ENCODE measurements at regions not wholly inside any gene's neighbourhood (a gene's known extent, or its start where the extent isn't known, plus 50 kb on each side); places are given as distances from the start of the nearest gene placed in this dataset.
"Not testable (repeated sequence)": the region's sequence is repeated elsewhere in the genome, so short reads cannot be mapped to it uniquely, and the experiment has no call there.

DNA sequence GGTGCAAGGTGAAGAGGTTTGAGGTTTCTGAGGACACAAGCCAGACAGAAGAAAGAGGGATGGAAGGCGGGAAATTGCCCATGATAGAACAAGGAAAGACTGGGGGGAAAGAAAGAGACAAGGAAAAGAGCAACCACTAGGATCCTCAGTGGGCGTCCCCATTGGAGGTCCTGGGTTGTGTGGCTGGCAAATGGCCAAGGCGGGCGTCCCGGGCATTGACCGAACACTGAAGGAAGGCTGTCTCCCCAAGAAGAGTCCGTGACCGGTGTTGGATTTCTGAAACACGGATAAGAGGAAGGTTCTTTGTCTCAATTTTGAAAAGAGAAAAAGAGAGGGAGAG lies 746.6 kb upstream of the ADGRB3 start:
- DNase-seq, result no peak

DNA sequence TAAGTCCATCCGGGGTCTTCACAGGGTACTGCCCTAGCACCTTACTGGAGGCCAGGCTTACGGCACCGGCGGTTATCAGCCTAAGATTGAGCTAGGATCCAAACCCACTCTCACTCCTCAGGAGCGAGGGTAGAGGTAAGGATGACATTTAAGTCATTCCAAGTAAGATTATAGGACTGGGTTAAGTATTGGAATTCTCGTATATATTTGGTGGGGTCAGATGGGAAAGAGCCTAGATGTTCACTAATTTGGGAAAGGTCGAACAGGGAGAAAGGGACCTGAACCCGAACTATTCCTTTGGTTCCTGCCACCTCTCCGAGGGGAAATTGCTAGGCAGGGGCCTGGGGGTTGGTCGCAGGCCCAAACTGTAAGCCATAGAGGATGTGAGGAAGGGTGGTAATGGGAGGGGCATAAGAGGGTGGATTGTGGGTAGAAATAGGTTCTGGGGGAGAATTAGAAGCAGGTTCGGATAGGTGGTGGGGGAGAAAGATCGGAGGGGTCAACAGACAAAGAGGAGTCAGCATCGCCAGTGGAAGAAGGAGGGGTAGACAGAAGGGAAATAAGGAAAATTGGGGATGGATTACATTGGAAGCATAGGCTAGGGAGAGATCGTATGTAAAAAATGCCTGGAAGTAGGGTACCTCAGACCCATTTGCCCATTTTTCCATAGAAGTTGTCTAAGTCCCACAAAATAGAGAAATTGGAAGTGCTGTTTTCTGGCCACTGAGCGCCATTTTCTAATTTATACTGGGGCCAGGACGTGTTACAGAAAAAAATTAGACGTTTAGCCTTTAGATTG lies 747.1 kb upstream of the ADGRB3 start:
- DNase-seq, result no peak

DNA sequence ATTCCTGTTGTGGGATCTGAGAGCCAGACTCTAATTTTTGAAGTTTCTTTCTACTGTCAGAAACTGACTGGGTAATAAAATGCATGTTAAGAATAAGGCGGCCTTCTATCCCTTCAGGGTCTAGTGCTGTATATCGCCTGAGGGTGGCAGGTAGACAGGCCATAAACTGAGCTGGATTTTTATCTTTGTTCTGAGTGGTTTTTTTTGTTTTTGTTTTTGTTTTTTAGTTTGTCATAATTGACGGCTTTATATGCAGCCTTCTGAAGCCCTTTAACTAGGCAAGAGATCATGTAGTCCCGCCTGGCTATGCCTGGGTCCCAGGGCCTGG lies 747.7 kb upstream of the ADGRB3 start:
- no peak for DNase-seq

- no peak for DNase-seq
Observed at GRCh38 chr6:67886840-67887292, 748.2 kb upstream of the ADGRB3 start.

DNA sequence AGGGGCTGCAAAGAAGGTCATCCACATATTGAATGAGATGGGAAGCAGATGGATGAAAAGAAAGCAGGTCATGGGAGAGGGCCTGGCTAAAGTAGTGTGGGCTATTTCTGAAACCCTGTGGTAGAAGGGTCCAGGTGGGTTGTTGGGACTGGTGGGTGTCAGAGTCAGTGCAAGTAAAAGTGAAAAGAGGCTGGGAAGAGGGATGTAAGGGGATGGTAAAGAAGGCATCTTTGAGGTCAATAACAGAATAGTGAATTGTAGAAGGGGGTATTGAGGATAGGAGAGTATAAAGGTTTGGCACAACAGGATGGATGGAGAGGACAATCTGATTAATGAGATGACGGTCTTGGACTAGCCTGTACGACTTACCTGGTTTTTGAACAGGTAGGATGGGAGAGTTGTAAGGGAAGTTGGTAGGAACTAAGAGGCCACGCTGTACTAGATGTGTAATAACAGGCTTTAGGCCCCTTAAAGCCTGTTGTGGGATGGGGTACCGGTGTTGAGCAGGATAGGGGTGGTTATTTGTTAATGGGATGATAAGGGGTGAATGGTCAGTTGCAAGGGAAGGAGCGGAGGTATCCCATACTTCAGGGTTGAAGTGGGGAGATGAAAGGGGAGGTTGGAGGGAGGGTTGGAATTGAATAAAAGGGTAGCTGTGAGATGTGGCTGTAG lies 748.9 kb upstream of the ADGRB3 start:
- DNase-seq, result no peak

- no peak for DNase-seq
Observed at GRCh38 chr6:67885081-67886033, 749.7 kb upstream of the ADGRB3 start.

- DNase-seq, result no peak
Observed at GRCh38 chr6:67884442-67884841, 750.6 kb upstream of the ADGRB3 start.

GRCh38 chr6:67883500-67884366 lies 751.3 kb upstream of the ADGRB3 start:
- no peak for DNase-seq

DNA sequence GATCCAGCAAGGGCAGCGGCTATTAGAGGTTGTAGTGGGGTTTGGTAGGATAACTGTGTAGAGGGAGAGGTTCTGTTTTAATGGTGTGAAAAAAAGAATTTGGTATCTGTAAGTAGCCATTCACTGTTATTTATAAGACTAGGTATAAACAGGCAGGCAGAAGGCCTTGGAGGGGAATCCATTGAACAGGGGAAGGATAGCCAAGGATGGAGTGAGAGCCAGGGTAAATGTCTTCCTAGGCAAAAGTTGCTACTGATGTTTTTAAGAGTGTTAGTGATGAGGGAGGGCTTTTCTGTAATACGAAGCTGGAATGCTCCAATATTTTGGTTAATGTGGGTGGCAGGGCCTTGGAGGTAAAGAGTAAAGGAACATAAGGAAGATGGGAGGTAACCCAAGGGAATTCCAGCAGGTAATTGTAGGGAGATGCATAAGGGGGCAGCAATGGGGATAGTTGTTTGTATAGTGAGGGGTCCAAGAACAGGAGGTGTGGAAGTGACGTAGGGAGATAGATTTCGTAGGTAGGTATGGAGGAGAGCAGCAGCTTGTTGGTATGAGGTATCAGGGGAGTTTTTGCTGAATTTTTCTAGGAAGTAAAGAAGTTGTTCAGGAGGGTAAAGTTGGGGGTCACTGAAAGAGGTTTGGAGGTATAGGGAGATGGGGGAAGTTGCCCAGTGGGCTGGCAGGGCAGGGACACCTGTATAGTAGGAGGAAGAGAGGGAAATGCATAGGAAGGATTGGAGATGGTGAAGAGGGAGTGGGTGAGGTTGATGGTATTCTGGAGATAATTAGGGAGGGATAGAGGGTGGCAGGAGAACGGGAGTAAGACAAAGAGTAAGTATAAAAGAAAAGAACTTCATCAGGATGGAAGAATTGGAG lies 752.4 kb upstream of the ADGRB3 start:
- DNase-seq, result no peak

GRCh38 chr6:67881706-67882065 lies 753.4 kb upstream of the ADGRB3 start:
- no peak for DNase-seq

GRCh38 chr6:67880939-67881705 lies 754.0 kb upstream of the ADGRB3 start:
- no peak for DNase-seq

GRCh38 chr6:67880343-67880742 lies 754.7 kb upstream of the ADGRB3 start:
- DNase-seq, result not testable (repeated sequence)

DNA sequence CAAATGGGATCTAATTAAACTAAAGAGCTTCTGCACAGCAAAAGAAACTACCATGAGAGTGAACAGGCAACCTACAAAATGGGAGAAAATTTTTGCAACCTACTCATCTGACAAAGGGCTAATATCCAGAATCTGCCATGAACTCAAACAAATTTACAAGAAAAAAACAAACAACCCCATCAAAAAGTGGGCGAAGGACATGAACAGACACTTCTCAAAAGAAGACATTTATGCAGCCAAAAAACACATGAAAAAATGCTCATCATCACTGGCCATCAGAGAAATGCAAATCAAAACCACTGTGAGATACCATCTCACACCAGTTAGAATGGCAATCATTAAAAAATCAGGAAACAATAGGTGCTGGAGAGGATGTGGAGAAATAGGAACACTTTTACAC lies 755.2 kb upstream of the ADGRB3 start:
- not testable (repeated sequence) for DNase-seq

DNA sequence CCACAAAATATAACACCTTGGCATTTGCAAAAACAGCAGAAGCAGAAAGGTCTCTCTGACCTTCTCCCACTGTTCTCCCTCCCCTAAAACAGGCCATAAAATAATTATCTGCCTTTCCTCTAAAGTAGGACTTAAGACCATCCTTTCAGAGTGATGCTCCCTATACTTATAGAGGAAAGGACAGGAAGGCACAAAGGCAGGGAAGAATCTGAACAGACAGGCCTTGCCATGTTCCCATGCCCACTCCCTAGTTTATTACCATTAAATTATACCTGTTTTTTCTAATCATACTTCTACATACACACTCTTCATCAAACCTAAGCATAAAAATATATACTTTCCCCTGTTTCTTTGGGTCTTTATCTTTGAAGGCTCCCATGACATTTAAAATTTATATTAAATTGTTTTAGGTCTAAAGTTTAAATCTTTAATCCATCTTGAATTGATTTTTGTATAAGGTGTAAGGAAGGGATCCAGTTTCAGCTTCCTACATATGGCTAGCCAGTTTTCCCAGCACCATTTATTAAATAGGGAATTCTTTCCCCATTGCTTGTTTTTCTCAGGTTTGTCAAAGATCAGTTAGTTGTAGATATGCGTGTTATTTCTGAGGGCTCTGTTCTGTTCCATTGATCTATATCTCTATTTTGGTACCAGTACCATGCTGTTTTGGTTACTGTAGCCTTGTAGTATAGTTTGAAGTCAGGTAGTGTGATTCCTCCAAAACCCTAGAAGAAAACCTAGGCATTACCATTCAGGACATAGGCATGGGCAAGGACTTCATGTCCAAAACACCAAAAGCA lies 755.8 kb upstream of the ADGRB3 start:
- DNase-seq, result not testable (repeated sequence)

GRCh38 chr6:67878216-67878615 lies 756.9 kb upstream of the ADGRB3 start:
- DNase-seq, result not testable (repeated sequence)

DNA sequence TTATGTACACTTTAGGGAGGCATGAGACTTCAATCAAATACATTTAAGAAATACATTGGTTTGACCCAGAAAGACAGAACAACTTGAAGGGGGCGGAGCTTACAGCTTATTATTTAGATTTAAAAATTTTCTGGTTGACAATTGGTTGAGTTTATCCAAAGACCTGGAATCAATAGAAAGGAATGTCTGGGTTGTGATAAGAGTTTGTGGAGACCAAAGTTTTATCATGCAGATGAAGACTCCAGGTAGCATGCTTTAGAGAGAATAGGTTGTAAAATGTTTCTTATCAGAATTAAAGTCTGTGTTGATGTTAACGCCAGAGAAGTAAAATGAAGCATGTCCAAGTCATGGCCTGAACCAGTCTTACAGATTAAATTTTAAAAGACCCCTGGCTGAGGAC lies 757.8 kb upstream of the ADGRB3 start:
- no peak for DNase-seq

DNA sequence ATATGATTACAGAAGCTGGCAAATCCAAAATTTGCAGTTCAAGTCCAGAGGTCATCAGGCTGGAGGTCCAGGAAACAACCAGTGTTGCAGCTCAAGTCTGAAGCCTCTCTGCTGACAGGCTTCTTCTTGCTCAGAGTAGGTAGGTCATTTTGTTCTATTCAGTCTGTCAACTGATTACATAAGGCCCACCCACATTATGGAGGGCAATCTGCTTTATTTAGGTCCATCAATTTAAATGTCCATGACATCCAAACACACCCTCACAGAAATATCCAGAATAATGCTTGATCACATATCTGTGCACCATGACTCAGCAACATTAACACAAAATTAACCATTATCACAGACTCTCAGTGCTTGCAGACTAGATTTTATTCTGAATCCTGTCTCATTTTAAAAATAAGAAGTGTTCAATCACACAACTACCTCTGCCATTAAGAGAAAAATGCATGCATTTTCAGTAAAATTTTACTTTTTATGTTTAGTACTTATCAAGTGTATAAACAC lies 759.2 kb upstream of the ADGRB3 start:
- no peak for DNase-seq

GRCh38 chr6:67870321-67870720 lies 764.8 kb upstream of the ADGRB3 start:
- DNase-seq, result no peak

- no peak for DNase-seq
Observed at GRCh38 chr6:67863346-67863745, 771.7 kb upstream of the ADGRB3 start.

GRCh38 chr6:67854098-67854497 lies 781.0 kb upstream of the ADGRB3 start:
- no peak for DNase-seq
